Breast epithelium (tissue), 4 donors: ENCODE measurements at regions not wholly inside any gene's neighbourhood (a gene's known extent, or its start where the extent isn't known, plus 50 kb on each side); places are given as distances from the start of the nearest gene placed in this dataset.

Experiments
- DNase-seq, 2 donors: peaks; one replicate each; pipeline ENCODE4 v3.0.0-alpha.2; 2019; ENCODE audit warnings: low spot score in 2 of 2
- H3K27ac ChIP-seq, 2 donors: fragments of 200-600 bp; sonication (generic) in 1 of 2; one replicate each; pipeline ENCODE4 v1.5.1; 2016 to 2019; ENCODE audit warnings: mild to moderate bottlenecking in 1 of 2
- H3K27me3 ChIP-seq, 2 donors: fragments of 200-600 bp; sonication (generic) in 1 of 2; one replicate each; pipeline versions ENCODE4 v1.5.1 to v1.6.0; 2017 to 2019; ENCODE audit warnings: control low read depth in 1 of 2, mild to moderate bottlenecking in 1 of 2
- H3K36me3 ChIP-seq: fragments of 200-600 bp; one replicate; pipeline ENCODE4 v1.5.1; 2019
- H3K4me1 ChIP-seq, 2 donors: fragments of 200-600 bp; sonication (generic); one replicate each; pipeline ENCODE4 v1.5.1; 2016 to 2019; ENCODE audit warnings: control low read depth in 1 of 2
- H3K4me3 ChIP-seq, 3 donors: fragments of 200-600 bp; sonication (generic); 1 replicate in 2 of 3; 2 replicates in 1 of 3; pipeline ENCODE4 v1.5.1; 2016 to 2019; ENCODE audit warnings: mild to moderate bottlenecking in 3 of 3, moderate library complexity in 2 of 3
- H3K9me3 ChIP-seq, 2 donors: fragments of 200-600 bp; sonication (generic) in 1 of 2; one replicate each; pipeline ENCODE4 v1.5.1; 2016 to 2019; ENCODE audit warnings: control low read depth in 1 of 2
- CTCF ChIP-seq, 3 donors: fragments of 450-650 bp; IDR thresholded peaks; one replicate each; pipeline ENCODE4 v1.5.1; 2016 to 2017; ENCODE audit warnings: antibody characterized with exemption in 3 of 3, mild to moderate bottlenecking in 3 of 3, moderate library complexity in 3 of 3
- POLR2A ChIP-seq: fragments of 450-650 bp; IDR thresholded peaks from one replicate; pipeline ENCODE4 v1.6.1; 2016; ENCODE audit warnings: antibody characterized with exemption, mild to moderate bottlenecking, moderate library complexity
- POLR2AphosphoS5 ChIP-seq, 3 donors: sonication (generic); formaldehyde crosslinking; IDR thresholded peaks; one replicate each; pipeline ENCODE4 v1.6.1; 2017; ENCODE audit warnings: antibody characterized with exemption in 3 of 3
- intact Hi-C: fragments of 100-400 bp; cut with DNase I; formaldehyde crosslinking; loops from one replicate; pipeline ENCODE4 v1.15.1; 2023; ENCODE audit warnings: low total_unique reads

GRCh38 chr12:126157575-126157966 lies 1092.3 kb downstream of the AACS start:
- intact Hi-C loops = no loop called here
- Histone ChIP-seq H3K9me3 (no peaks in the 10 kb centered on the region), H3K27me3 (no peaks in the 10 kb centered on the region), H3K36me3 (no peaks in the 10 kb centered on the region), H3K4me1 (no peaks in the 10 kb centered on the region), H3K4me3 (no peak overlapping the region), H3K27ac (no peak overlapping the region)
- no peak for DNase-seq
- TF ChIP-seq CTCF (IDR thresholded peaks at IDR 0.05) (no peak), POLR2A (no peak), POLR2AphosphoS5 (IDR thresholded peaks at IDR 0.05) (no peak)

- Histone ChIP-seq H3K36me3 (no peaks in the 10 kb centered on the region), H3K4me3 (no peak overlapping the region), H3K27me3 (no peaks in the 10 kb centered on the region), H3K9me3 (no peaks in the 10 kb centered on the region), H3K4me1 (no peaks in the 10 kb centered on the region), H3K27ac (no peak overlapping the region)
- intact Hi-C loops = no loop called here
- DNase-seq = no peak
- TF ChIP-seq POLR2AphosphoS5 (IDR thresholded peaks at IDR 0.05) (no peak), CTCF (IDR thresholded peaks at IDR 0.05) (no peak), POLR2A (no peak)
Measured at GRCh38 chr12:126159139-126159538, 1093.9 kb downstream of the AACS start.

- Histone ChIP-seq H3K9me3 (no peaks in the 10 kb centered on the region), H3K27ac (no peak overlapping the region), H3K4me3 (no peak overlapping the region), H3K4me1 (no peaks in the 10 kb centered on the region), H3K27me3 (no peaks in the 10 kb centered on the region), H3K36me3 (no peaks in the 10 kb centered on the region)
- no peak for DNase-seq
- TF ChIP-seq CTCF (IDR thresholded peaks at IDR 0.05) (no peak), POLR2A (no peak), POLR2AphosphoS5 (IDR thresholded peaks at IDR 0.05) (no peak)
- intact Hi-C loops = no loop called here
Measured at GRCh38 chr12:126160912-126161311, 1095.7 kb downstream of the AACS start.

- Histone ChIP-seq H3K4me3 (no peak overlapping the region), H3K36me3 (no peaks in the 10 kb centered on the region), H3K27ac (no peak overlapping the region), H3K9me3 (no peaks in the 10 kb centered on the region), H3K27me3 (no peaks in the 10 kb centered on the region), H3K4me1 (no peaks in the 10 kb centered on the region)
- intact Hi-C loops = no loop called here
- no peak for TF ChIP-seq CTCF (IDR thresholded peaks at IDR 0.05)
- no peak for TF ChIP-seq POLR2AphosphoS5 (IDR thresholded peaks at IDR 0.05)
- TF ChIP-seq POLR2A = no peak
- DNase-seq = no peak
Measured at GRCh38 chr12:126163984-126164383, 1098.7 kb downstream of the AACS start.

- no peak for DNase-seq
- H3K9me3 ChIP-seq = no peaks in the 10 kb centered on the region
- no peaks in the 10 kb centered on the region for H3K4me1 ChIP-seq
- no peak overlapping the region for H3K27ac ChIP-seq
- no peak overlapping the region for H3K4me3 ChIP-seq
- no peak for TF ChIP-seq POLR2A
- TF ChIP-seq POLR2AphosphoS5 (IDR thresholded peaks at IDR 0.05) = no peak
- TF ChIP-seq CTCF (IDR thresholded peaks at IDR 0.05) = no peak
- no peaks in the 10 kb centered on the region for H3K27me3 ChIP-seq
- intact Hi-C loops = no loop called here
- H3K36me3 ChIP-seq = no peaks in the 10 kb centered on the region
Measured at GRCh38 chr12:126171937-126172559, 1106.8 kb downstream of the AACS start.
